Mucosa of gallbladder (tissue), 1 donor: ENCODE measurements at regions not wholly inside any gene's neighbourhood (a gene's known extent, or its start where the extent isn't known, plus 50 kb on each side); places are given as distances from the start of the nearest gene placed in this dataset.
A peak's percentile ranks its signal among the peaks of the same experiment; 100 is the strongest.

ENCODE experiments used
- DNase-seq: peaks from one replicate; pipeline ENCODE4 v3.0.0-alpha.2; 2020; ENCODE audit warnings: low spot score
- donor health status: DM: no; HTN: no; CAD: no.

DNA sequence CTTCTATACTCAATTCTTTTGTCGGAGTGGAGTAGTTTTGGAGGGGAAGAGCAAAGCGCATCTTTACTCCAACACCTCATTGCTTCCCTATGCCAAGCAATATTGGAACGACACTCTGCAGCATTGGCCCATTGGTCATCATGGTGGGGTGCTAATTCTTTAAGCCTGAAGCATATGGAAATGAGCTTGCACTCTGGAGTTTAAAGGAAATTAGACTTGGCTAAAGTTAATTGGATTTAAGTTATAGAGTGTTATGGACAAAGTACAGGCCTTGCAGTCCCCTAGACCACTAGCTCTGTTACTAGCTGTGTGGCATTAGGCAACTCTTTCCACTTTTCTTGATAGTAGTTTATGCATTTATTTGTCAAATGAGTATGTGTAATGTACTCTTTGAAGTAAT, 568.3 kb upstream of the TENM4 start:
- no peak for DNase-seq

DNA sequence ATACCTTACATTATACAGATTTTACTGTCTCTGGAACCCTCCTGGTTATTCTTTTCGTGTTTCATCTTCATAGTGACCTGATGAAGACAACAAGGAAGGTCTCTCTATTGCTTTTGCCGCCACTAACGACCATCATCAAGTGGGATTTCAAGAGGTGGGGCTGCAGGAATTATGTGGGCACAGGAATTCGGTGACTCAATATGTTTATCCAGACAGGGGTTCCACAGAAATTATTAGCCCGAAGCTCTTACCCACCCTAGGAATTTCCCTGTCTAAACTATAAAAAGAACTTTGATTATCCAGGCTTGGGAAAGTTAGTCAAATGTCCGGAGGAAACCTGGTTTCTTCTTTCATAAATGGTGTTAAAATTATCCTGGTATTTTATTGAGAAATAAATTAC, 566.8 kb upstream of the TENM4 start:
- no peak for DNase-seq

DNA sequence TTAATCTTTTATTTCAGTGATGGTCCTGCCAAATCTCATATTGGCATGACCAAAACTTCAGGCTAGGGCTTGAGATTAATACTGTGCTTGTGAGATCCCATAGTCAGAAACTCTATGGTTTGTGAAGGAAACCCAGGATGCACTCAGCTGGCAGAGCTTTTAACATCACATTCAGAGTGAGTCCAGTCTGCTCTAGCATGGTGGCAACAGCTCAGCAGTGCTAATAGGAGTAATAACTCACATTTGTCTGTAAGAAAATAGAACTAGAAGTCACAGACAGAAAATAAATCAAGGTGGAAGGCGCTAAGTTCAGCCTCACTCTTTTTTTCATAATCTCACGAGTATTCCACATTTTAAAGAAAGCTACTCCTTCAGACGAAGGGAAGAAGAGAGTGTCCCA, 549.3 kb upstream of the TENM4 start:
- DNase-seq = no peak

DNA sequence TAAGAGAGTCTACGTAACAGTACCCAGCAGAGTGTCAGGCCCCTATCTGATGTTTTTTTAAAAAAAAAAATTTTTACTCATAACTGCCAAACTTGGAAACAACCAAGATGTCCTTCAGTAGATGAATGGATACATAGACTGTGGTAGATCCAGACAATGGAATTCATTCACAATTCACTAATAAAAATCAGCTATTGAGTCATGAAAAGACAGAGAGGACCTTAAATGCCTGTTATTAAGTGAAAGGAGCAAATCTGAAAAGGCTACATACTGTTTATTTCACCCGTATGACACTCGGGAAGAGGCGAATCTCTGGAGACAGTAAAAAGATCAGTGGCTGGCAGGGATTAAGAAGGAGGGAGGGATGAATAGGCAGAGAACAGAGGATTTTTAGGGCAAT, 541.4 kb upstream of the TENM4 start:
- DNase-seq = no peak

DNA sequence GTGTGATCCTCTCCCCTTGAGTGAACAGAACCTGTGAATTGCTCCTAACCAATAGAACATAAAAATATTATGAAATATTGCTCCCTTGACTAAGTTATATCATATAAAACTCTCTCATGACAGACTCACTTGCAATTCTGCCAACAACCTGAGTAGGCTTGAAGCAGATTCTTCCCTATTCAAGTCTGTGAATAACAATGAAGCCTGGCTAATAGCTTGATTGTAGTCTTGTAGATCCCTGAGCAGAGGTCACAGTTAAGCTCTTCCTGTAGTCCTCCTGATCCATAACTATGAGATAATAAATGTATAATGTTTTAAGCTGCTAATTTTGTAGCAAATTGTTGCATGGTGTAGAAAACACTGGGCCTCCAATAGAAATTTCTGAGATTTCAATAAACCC, 540.1 kb upstream of the TENM4 start:
- DNase-seq = no peak

DNA sequence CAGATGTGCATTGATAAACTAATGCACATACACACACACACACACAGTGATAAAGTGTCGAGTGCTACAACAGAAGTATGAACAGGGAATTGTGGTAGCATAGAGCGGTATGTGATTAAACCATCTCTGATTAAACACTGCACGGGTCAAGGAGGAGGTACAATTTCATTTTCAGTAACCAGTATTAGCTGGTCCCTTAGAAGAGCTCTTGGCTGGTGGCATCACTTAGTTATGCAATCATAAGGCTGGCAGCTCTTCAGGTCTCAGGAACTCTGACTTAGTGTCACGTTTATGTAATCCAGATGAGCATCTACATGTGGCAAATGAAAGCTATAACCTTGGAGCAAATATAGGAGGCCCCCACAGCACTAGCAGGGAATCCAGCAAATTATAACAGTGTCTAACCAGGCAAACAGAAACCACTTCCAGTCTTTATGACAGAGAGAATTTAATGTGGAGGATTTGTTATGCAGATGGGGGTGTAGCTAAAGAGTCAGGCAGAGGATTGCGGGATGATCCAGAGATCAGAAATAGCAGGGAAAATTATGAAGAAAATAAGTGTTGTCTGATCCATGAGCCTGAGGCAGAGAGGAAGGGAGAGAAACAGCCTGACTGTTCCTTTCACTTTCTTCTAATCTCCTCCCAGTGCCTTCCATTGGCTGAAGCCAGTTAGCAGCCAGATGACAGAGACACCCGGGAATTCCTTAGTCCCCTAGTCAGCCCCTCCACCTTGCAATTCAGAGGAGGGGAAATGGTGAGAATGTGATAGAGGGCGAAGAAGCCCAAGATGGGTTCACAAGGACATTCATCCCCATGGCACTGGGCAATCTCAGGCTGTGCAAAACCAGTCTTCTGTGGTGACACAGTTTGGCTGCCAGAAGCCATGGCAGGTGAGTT, 533.1 kb upstream of the TENM4 start:
- DNase-seq = peak; percentile 45

DNA sequence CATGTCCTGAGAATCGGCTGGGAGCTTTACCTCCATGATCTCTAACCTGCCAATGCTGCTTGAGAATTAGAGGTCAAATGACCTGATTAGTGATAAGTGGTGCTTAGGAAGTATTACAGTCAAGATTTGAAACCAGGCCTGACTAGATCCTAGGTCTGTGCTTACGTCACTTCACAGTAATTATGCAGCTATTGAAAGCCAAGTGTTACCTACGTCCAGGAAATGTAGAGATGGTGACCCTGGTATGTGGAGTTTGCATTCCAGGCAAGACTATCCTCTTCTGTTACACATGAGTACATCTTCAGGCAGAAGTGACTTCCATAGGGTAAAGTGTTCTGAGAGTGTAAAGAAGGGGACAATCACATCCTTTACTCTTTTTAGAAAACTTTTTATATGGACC, 530.4 kb upstream of the TENM4 start:
- no peak for DNase-seq

DNA sequence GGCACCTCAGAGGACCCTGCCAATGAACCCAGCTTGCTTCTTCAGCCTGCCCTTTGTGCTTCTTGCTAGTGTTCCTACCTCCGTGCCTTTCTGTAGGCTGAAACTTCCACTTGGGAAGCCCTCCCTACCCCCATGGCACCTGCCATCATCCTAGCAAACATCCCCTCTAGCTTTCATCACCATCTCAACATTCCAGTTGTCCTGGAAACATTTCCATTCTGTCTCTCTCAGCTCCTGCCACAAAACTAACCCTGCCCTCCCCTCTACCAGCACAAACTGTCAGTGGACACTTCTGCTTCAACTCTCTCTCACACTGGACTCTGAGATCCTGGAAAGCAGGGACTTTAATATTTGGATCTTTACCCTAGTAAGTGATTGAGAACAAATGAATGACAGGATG, 525.8 kb upstream of the TENM4 start:
- no peak for DNase-seq

DNA sequence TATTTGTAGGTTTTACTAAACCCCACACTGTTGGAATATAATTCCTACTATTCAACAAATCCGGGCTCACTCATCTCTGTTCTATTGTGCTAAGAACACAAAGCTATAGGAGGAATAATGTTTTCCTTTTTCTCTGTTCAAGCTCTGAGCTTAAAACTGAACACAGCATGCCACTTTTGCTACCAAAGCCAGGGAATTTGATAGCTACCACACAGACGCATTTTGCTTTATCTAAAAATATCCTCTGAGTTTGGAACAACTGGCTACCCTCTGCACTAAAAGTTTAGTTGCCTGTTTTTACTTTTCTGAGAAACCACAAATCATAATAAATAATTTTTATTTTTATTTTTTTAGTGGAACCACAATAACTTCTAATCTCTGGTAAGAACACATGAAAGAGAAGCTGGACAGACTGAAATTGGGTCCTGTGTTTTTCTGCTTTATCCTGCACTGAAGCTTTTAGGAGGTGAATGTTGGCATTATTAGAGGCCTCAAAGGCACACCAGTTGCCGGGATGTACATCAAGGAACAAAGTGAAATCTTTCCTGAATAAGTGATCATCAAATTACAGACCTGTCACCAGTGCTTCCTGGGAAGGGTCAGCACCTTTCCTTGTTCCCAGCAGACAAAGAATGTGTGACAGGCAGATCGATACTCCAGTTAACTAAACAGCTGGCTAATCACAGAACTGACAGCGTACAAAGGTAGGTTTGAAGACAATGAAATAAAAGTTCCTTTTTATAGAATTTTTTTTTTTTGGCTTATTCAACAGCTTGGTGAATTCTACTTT, 523.2 kb upstream of the TENM4 start:
- peak; percentile 60 for DNase-seq

DNA sequence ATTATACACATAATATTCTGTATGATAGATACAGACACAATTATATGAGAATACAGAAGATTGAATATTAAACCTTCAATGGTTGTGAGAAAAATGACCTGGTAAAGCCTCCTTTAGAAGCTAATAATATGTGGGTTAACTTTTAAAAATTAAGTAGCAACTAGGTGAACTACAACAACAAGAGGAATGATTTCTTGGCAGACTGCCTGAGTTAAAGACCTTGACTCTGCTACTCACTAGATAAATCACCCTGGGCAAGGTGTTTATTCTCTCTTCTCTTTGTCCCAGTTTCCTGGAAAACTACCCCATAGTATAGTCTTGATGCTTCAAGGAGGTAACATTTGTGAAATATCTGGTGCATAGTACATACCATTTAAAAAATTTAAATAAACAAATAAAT, 519.6 kb upstream of the TENM4 start:
- DNase-seq = peak; percentile 27

DNA sequence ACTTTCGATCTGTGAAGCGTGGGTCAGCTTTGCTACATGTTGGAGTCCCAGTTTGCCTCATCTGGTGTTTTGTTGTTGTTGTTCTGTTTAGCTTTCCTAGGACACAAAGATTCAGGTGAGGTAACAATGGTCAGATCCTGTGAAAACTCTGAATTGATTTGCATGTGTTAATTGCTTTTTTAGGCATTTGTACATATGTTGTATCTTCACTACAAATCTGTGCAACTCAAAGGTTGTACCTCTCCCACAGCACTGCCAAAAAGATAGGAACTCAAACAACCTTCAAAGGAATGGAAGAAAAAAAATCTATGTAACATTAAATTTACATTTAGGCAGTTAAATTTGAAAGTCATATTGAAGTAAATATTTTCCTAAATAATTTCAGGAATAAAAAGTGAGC, 518.5 kb upstream of the TENM4 start:
- DNase-seq = no peak

DNA sequence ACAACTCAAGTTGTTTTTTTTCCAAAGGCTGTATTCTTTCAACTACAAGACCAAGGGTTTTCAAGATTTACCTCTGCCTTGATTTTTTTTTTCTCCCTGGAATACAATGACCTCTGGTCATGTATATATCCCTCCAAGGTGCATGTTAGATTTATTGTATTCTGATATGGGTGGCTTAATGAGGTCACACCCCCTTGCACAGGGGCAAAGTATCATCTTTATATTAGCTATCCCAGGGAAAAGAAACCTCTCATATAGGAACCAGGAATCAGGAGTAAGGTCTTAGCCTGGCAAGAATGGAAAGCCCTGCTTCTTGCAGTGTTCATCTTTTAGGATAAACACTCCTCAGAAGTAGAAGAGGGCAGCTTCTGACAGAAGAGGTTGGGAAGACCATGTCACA, 516.9 kb upstream of the TENM4 start:
- no peak for DNase-seq

DNA sequence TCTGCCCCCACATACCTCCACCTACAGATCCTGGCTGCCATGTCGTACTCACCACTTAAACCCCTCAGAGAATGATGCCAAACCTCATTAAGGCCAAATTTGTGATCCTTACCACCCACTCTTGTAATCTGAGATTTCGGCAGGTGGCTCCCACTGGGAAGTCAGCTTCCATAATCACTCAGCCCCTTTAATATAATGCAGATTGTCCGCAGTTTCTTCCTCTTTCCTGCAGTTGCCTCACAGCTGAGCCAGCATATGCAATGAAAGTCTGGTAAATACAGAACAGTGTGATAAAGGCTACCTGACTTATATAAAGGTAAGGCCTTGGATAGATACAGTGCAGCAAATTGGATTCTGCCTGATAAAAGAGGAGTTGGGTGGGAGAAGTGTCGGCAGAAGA, 515.2 kb upstream of the TENM4 start:
- DNase-seq = no peak

DNA sequence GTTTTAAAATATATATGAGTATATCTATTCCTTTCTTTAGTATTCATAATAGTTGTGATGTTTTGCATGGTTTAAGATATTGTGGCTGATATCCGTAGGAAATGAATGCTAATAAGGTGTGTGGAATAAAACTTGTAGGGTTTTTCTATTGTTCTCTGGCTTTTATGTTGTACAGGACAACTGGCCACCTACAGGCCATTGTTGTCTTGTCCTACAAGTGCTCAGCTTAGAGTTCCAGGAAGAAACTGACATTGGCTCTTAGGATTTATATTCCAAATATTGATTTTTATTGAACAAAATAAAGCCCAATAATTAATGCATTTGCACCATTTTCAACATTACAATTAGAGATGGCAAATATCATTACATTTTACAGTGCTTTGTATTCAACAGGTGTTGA, 512.8 kb upstream of the TENM4 start:
- DNase-seq = no peak

DNA sequence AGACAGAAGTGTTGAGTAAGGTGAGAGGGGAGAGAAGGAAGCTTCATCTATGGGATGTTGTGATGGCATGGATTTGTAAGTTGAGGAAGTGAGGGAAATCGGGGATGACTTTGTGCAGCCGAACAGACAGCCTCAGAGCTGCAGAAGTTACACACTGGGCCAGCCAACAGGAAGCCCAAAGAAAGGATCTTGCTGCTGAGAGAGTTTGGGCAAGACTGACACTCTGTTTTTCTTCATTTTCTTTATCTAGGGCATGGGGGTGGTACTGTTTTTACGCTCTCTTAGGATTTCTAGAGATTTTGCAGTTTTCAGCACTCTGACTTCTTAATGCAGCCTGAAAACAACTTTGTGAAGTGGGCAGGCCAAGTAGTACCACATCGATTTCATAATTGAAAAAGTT, 509.9 kb upstream of the TENM4 start:
- no peak for DNase-seq

DNA sequence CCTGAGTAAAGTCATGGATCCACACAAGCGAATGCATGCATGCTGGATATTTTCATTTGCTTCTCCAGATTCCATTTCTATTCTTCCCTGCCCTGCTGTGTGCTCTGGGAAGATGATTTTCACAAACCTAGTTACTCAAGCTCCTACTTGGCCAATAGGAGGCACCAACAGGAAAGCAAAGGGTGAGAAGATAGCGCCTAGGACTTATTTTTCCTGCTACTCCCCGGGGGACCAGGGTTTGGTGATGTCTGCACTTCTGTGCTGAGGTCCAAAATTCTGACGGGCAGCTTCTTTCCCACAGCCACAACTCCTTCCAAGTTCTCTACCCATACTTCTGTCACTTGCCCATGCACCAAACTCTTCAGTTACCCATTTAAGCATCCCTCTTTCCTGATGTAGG, 509.3 kb upstream of the TENM4 start:
- no peak for DNase-seq

DNA sequence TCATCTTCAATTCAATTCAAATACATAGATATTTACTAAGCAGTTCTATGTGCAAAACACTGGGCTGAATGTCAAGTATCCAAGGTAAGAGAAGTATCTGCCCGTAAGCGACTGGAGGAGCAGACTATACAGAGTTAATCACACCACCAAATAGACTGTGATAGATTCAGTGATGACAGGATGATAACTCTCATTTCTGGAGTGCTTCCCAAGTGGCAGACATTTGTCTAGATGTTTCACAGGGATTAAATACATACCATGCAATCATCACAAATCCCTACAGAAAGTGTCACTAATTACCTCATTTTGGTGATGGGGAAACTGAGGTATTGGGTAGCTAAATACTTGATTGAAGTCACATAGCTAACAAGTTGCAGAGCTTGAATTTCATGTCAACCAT, 508.7 kb upstream of the TENM4 start:
- no peak for DNase-seq

DNA sequence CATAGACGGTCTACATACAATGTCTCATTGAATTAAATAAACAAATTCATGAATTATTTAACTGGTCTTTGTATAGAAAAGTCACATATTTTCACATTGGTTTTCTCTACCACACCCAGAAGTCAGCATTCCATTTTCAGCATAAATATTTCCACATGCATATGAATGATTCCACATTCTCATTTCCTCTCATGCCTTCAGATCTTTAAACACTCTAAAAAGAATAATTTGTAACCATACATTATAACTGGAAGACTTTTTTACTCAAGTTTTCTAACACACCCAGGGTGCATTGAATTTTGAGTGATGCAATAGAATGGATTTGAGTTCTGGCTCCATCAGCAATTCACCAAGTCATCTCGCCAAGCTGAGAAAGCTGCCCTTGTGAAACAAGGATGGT, 501.8 kb upstream of the TENM4 start:
- DNase-seq = no peak

DNA sequence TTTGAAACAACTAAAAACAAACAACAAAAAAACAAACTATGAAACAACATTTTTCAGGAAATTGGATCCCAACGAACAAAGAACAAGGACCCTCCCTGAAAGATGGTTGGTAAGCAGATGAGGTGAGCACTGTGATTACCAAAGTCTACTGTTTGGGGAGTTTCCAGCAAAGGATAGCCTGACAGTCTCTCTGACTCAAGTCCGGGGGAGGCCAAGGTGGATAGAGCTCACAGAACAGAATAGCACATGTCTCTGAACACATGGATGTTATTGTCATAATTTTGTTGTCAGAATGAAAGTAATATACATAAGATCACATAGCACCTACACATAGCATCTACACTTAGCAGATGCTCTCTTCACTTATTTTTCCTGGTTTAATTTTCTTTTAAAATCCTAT, 501.3 kb upstream of the TENM4 start:
- DNase-seq = no peak

DNA sequence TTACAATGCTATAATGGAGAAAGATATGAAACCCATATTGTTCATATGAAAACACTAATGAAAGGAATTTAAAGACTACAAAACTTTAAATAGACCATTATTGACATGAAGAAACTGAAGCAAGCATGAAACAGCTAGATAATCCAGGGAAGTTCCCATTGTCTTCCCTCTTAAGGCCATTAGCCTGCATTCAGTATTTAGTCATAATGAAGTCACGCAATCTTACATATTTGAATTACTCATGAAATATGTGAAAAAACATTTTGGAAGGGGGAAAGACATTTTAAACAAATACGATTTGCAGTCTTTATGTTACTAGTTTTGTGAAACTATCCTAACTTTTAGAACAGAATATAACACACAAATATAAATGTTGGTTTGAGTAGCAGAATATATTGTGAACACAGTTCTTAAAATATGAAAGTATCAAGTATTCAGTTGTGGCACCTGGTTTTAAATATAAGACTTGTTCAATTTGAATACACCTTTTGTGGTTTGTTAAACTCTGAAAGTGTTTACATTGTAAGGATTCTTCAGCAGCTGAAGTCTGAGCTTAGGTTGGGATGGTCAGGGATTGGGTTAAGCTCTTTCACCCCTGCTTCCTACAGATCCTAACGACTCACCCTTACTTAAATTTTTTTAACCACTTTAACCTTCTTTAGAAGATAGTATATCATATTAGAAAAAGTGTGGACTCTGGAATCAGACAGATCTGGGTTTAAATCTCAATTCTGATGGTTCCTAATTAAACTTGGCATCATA, 500.3 kb upstream of the TENM4 start:
- DNase-seq = no peak

DNA sequence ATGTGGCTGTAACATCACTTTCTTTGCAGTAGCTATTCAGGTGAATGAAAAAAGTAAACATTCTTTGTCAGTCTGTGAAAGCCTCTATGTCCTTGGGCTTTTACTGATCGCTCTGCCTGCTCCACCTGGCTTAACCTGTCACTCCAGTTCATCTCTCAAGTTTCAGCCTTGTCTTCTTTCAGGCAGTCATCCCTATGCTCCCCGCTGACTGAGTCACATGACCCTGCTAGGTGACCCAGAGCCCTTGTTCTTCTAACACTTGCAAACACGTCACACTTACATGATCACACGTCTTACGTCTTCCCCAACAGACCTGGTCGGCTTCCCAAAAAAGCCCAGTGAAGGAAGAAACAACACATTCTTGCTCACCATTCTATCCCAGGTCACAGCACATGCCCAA, 499.3 kb upstream of the TENM4 start:
- peak; percentile 39 for DNase-seq

DNA sequence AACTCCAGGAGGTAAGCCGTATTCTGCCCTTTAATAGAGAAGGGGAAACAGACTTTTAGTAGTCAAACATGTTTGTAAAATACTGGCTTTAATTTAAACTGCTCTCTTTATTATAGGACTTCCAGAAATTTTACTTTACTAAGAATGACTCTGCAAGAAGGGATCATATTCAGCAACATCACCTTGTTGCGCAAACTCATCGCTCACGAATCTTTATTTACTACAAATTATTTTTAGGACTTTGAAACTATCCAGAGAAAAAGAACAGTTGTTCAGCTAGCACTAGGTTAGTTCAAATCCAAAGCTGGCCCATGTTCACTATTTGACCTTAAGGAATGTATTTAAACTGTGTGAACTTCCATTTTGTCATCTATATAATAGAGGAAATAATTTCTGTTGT, 498.3 kb upstream of the TENM4 start:
- DNase-seq = no peak
